ENCODE measurements at regions not wholly inside any gene's neighbourhood (a gene's known extent, or its start where the extent isn't known, plus 50 kb on each side); places are given as distances from the start of the nearest gene placed in this dataset.

DNA sequence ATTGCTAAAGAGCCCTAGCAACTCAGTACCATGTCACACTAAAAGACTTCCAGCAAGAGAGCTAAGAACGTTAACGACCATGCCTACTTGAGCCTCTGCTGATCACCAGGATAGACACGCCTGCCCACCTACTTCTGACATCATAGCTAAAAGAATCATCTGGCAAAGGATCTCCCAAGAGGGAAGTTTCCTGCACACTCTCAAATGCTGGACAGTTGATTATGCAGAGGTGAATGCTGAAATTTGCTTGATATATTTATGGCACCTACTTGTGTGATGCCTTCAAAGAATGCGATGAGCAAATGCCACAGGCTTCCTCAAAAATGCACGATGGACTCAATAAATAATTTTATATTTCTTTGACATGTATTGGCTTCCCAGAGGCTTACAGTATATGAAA lies 113.6 kb downstream of the GALC start:
- DNase-seq, result no peak

DNA sequence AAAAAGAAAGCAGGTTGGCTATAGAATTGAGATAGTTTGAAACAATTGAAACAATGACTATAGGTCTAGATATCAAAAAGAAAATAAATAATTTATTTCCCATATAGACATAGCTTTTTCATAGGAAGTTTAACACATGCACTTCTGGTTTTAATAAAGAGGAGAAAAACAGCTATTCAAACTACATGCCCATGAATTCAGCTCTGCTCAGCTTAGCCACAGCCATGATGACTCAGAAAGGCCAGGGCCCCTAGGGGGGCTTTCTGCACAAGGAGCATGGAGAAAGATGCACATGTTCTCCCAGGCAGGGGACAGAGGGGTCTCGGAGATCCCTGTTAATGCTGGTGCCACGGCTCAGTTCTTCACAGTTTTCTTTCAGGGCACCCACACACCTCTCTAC lies 114.0 kb downstream of the GALC start:
- no peak for DNase-seq

DNA sequence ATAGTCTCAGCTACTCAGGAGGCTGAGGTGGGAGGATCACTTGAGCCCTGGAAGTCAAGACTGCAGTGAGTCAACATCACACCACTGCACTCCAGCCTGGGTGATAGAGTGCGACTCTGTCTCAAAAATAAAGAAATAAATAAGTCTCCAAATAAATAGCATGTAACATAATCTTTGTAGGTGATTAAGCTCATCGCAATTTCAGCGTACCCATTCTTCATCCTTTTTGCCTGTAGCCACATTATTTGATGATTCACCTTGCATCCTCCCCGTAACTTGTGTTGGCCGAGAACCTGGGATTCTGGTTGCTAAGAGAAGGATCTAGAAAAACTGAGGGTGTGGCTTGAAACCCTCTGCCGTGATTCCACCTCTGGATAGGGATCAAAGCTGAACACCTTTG lies 115.1 kb downstream of the GALC start:
- DNase-seq, result no peak

DNA sequence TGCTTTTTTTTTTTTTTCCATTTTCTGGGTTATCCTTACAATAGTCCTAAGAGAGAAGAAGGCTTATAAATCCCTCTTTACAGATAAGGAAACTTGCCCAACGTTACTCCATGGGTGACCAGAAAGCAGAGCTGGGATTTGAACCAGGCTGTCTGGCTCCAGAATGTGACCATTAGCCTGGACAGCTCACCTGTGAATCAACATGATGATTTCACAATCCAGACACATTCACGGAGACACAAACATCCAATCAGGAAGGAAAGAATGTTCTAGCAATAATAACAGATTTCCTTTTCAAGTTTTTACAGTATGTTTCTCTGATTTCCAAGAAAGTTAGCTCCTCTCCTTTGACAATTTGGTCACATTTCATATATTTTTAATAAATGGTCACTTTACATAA lies 118.3 kb downstream of the GALC start:
- DNase-seq, result no peak

DNA sequence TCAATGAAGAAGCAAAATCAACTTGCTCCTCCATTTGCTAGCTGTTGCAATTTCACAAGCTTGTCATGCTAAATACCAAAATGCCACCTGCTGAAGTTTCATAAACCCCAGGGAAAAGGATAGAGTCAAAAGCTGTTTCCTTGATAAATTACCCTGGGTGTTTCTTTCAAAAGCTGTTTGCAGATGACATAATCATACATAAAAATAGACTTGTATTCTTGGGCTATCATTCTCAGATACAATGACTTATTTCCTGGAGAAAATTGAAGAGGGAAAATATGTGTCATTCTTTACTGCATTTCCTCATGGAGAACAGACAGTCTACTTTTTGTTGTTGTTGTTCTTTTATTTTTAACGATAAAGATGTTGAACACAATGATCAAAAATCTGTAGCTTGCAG lies 119.2 kb downstream of the GALC start:
- no peak for DNase-seq

DNA sequence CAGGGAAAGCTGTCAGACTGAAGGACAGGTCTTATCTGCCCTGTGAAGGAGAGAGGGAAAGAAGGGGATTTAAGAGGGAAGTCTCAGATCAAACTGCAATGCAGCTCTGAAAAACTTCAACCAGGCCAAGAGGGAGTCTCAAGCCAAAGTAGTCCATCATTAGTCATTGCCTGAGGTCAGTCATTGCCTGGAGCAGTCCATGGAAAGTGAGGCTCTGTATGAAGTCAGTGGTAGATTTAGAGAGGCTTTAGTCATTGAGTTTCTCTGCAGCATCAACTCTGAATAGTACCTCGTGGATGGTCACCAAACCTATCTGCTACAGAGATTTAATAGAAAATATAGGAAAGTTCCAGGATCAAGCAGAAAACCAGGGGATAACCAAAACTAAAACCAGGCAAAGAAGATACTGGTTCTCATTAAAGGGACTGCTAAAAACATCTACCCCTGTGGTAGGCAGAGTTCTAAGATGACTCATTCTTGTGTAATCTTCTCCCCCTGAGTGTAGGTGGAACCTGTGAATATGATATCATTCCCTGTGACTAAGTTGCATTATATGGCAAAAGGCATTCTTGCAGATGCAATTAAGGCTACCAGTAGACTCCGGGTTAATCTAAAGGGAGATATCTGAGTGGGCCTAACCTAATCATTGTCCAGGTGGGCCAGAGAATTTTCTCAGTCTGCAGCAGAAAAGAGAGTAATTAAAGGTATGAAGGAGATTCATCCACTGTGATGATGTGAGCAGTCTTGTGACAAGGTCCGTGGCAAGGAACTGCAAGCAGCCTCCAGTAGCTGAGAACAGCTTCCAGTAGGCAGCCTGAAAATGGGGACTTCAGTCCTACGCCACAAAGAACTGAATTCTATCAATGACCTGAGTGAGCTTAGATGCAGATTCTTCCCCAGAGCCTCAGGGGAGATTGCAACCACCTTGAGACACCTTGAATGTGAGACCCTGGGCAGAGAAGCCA lies 123.1 kb downstream of the GALC start:
- no peak for DNase-seq

DNA sequence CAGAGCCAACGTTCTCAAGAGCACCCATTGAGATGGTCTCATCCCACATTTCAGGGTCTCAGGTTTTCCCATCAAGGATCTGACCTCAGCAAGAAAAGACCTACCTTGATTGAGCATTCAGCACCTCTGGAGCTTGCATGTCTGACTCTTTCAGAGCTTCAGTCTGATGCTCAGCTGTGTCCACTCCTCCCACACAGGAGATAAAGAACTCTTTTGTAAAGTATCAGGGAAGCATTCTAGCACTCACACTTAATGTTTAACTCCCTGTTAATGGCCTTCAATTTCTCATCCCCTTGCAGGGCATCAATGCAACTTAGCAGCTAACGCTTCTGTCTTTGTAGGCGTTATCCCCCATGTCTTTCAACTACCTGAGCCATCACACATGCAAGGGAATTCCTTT lies 124.1 kb downstream of the GALC start:
- DNase-seq, result no peak

DNA sequence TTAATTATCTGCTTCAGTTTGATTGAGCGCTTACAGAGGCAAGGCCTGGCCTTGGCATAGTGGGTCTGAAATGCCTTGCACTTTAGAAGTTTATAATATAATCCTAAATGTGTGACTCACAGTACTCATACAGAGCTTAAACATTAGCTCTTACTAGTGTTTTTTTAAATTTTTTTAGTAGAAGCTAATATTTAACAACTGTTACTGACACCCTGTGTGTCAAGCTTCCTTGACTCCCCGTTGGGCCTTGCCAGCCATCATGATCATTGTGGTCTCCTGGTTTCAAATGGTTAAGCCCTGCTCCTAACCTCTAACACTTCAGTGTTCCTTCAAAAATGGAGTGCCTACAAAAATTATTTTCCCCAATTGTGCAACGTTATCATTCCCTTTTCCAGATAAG lies 126.9 kb downstream of the GALC start:
- DNase-seq, result no peak

DNA sequence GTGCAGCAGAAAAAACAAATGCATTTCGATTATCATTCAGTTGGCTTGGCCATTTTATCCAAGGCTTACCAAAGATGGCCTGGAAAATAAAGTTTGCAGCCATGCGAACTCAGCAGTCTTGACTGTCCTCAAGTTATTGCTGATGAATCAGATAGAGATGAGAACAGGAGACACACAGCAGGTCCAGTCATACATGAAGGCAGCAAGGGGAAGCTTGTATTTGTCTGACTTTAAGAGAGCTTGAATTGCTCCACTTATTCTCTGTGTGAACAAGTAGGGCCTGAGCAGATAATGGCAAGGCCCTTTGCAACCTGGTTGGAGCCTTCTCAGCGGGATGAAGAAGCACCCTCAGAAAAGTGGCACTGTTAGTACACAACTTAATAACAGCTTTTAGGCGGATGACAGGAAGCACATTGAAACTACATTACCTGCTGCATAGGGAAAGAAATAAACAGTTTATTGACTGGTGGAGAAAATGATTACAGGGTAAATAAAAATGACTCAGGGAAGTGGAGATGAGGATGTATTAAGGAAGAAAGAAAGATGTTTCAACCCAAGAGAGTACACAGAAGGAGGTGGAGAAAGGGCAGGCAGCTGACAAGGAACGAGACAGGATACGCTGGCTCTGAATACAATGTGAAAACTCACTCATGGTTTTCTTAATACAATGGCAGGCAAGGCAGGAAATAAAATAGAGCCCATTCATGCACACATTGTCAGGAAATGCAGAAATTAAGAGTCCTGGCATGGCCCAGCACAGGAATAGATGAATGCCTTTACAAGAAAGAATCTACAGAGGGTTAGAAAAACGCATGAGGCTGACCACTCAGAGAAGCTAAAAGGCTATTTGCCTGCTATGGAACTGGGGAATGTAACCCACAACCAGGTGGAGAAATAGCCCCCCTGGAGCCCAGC lies 128.4 kb downstream of the GALC start:
- DNase-seq, result no peak

DNA sequence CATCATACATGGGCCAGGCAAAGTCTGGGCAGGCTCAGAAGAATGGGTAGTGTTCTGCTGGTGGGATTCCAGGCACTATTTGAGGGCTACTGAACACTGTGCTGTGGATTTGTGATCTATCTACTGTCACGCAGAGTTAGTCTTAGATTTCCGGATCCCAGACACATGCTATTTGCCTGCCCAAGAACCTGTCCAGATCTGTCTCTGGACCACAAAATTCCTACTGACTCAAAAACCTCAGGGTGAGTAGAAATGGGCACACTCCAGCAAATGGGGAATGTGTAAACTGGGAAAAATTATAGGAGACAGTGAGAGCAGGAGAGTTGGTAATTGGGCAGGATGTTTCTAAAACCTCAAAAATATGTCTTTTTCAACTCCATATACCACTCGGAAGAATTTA lies 129.9 kb downstream of the GALC start:
- DNase-seq, result no peak

DNA sequence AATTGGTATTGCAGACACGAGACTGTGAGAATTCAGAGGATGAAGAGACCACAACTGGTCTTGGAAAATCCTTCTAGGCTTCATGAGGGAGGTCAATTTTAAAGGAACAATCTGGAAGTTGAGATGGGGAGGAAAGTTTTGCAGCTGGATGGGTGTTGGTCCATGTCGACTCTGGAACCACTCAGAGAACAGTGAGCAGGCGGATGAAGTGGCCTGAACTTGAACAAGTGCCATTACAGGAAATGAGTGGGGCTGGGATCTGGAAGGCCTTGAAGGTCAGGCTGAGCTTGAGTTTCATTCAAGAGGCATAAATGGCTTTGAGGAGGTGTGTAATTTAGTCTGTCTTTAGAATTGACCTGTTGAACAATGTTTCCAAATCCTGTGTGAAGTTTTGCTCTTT lies 140.9 kb downstream of the GALC start:
- no peak for DNase-seq

DNA sequence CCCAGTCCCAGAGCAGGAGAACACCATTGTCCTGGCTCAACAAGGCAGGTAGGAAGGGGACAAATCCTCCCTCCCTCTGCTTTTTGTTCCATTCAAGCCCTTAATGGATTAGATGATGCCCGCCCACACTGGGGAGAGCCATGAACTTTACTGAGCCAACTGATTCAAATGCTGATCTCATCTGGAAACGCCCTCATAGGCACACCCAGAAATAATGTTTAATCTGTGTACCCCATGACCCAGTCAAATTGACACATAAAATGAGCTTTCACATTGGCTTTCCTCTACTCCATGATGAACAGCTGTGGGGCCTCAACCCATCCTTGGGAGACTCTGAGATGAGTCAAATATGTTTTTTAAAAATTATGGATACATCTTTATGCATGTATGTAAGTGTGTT lies 141.8 kb downstream of the GALC start:
- no peak for DNase-seq

DNA sequence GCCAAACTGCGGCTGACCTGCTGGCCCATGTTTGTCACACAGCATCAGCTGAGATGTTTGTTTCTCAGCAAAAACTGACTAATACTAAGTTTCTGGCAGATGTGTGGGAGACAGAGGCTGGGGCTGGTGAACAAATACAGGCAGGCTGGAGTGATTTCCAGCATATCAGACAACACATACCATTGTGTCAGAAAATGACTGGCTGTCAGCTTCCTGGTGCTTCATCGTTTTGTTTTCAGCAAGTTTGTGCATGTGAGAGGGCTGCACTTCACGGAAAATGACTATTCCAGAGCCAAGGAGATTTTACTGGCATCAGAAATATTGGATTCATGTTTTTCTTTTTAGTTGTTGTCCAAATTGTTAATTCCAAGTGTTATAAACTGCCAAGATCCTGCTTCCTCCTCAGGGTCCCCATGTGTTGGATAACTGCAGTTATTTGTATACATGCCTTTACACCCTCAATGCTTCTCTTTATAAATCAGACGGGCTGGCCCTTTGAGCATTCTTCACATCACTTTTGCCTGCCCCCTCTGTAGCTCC lies 145.7 kb downstream of the GALC start:
- no peak for DNase-seq

DNA sequence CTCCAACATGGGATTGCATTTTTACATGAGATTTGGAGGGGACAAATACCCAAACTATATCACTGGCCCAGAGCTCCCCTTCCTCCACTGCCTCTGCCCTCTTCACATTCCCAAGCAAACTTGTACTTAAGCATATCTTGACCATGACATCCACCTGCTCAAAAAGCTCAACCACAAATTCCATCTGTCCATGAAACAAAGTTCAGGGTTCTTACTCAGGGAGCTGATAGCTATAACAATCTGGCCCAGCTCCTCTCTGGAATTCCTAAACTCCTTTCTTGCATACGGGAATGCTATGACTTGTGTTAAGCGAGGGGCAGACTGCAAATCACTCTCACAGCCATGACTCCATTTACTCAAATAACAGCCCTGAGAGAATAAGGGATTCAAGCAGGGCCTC lies 152.1 kb downstream of the GALC start:
- no peak for DNase-seq

DNA sequence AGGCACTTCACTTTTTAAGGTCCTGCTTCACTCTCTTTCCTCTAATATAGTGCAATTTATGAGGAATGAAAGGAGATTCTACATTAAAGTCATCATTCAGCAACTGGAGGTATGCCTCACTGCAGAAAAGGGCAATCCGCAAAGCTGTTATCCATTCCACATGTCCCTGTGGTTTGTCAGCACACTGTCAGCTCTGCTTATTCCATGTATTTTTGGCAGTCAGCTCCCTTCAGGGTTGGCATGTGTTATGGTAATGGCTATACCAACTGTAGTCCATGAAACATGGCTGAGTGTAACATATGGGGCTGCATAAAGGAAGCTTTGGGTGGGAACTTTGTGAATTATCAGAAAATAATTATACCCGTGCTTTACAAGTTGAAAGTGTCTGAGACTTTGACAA lies 154.1 kb downstream of the GALC start:
- no peak for DNase-seq

DNA sequence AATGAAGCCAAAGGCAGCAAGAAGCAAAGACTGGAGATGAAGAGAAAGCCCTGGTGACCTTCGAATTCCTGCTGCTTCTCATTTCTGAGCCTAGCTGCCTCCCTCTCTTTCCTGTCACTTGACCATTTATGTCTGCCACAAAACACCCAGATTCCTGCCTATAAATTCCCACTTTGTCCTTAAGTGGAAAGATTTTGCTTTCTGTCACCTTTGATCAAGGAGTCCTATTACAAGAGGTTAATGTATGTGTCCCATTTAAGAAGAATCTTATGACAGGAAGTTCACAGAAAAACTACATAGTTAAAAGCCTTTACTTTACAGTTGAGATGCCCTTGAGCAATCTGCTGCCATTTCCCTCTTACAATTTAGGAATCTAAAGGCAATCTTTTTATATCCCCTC lies 155.7 kb downstream of the GALC start:
- DNase-seq, result no peak

DNA sequence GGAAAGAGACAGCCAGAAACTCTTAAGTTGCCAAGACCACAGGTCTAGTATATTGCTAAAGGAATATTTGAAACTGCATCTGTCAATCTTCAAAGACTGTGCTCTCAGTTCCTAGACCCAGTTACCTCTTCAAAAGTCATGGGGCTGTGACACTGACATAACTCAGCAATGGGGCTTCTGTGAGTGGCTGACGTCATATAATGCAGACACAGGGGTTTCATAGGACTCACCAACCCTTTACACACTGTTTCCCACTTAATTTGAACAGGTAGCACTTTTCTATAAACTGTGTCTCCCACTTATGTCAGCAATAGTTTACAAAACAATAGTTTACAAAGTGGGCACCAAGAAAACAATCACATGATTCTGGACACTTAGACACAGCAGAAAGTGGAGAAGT lies 158.4 kb downstream of the GALC start:
- DNase-seq, result no peak

DNA sequence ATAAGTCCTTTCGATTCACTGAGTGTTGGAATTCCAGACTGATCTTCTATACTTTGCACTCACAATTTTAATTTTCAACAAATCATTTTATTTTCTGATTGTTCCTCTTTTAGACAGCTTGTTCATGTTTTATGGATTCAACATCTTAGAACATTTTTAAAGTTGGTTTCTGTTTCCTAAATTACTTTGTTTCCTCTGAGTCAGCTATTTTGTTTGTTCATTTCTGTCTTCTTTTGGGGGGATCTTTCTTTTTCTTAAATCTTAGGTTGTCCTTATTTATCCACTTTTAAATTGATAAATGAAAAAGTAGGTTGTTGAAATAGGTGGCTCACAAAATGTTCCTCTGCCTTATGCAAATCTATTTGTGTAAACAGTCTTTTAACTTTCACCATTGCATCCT lies 160.0 kb downstream of the GALC start:
- no peak for DNase-seq

DNA sequence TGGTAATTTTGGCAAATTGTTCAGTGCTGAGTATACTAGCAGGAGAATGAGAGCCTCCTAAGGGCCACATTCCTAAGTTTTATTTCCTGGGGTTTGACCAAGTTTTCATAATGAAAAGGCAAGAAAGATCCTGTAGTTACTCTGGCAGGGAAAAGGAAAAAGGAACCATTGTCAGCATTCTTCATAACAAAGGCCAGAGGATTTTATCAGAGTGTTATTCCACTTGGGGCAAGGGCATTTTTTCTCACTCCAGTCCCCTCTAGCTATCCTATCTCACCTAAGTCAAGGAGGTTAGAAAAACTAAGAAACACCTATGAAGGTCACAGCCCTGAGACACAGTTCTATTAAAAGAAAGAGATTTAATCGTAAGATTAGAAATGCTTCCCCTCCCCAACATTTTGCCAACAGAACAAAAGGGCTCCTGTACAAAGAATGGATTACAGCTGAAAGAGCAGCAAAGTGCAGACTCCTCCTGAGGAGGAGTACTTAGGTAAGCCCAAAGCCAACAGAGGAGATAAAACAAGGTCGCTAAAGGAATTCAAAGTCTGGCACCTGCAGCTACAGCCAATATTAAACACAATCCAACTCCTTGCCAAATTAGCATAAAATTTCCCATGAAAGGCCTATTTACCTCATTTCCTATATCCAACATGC lies 162.4 kb downstream of the GALC start:
- no peak for DNase-seq

DNA sequence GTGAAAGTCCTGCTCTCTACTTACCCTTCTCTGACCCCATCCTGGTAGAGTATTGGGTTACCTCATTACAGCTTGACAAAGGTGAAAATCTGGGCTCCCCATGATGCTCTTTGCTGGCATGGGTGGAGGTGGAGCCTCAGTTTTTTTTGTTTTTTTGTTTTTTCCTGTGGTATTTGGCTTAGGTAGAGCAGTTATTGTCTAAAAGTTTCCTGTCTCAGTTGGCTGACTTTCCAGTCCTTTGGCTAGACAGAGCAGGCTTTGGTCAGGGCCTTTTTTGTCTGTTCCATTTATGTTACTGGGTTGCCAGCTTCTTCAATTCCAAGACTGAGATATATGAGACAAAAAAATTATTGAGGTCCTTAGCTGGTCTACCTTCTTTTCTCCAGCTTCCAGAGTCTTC lies 163.4 kb downstream of the GALC start:
- no peak for DNase-seq

DNA sequence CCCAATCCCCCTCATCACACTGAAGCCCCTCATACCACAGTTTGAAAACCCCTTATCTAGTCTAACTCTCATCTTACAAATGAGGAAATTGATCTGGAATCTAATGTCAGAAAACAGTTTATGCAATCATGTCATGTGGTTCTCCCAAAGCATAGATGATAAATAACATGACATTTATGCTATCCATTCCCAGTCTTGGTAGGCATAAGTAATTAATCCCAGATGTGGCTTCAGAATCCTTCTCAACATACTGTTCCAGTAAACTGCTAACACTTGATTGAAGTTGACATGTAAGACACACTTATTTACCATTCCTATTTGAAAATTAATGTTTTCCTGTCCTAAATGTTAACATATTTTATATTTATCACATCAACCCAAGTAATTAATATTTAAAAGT lies 168.7 kb downstream of the GALC start:
- DNase-seq, result no peak

DNA sequence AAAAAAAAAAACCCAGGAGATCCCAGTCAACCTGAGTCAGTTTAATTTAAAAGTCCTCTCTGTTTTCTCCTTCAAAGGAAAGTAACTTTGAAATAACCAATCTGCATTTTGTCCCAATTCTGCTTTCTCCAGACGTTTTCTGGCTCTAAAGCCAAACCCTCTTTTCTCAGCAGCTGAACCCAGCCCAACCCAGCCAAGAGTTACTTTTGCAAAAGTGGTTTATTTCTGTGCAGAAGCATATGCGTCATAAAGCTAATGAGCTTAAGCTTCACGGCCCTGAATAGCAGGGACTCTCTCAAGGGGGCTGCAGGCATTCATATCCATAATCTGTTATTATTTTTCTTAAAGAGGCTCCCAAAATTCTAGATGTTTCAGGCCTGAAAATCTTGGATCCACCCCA lies 176.6 kb downstream of the GALC start:
- DNase-seq, result no peak

DNA sequence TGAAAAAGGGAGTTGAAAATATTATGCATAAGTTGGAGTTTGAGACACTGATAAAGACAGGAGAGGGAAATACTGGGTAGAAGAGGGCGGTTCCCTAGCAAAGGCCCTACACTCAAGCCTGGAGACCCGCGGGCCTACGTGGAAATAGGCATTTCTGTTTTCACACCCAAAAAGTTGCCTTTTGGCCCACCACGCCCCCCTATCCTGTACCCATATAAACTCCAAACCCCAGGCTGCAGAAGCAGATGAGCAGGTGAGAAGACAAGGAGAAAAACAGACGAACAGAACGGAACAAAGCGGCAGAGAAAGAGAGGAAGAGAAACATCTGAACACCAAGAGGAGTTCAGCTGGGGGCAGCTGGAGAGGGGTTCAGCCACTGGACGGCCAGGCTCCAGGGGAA lies 177.9 kb downstream of the GALC start:
- no peak for DNase-seq

Measured in activated CD4-positive, alpha-beta T cell treated with anti-CD3 and anti-CD28 coated beads for 48 hours (primary cell).